ENCODE measurements at regions not wholly inside any gene's neighbourhood (a gene's known extent, or its start where the extent isn't known, plus 50 kb on each side); places are given as distances from the start of the nearest gene placed in this dataset.

- no peak overlapping the region for H3K27ac Mint-ChIP-seq (ENCODE audit: unreplicated experiment)
These were observed 95.4 kb upstream of the NUDT6 start for GRCh38 chr4:123017636-123018395.

GRCh38 chr4:123018396-123018775 lies 96.0 kb upstream of the NUDT6 start:
- DNase-seq (ENCODE audit: low read depth, low spot score): no peak
- H3K36me3 Mint-ChIP-seq (ENCODE audit: low read depth): peaks cover 18% of the 10 kb centered on the region
- no peak overlapping the region for H3K4me3 Mint-ChIP-seq
- TF ChIP-seq CTCF (conservative IDR thresholded peaks at IDR 0.05): no peak
- no peaks in the 10 kb centered on the region for H3K27me3 Mint-ChIP-seq (ENCODE audit: low read depth)
- H3K9me3 Mint-ChIP-seq: peaks cover 5% of the 10 kb centered on the region
- H3K4me1 Mint-ChIP-seq: no peaks in the 10 kb centered on the region
- H3K27ac Mint-ChIP-seq (ENCODE audit: unreplicated experiment): no peak overlapping the region

More at GRCh38 chr4:123017636-123018395, 95.4 kb upstream of the NUDT6 start:
- H3K27me3 Mint-ChIP-seq (ENCODE audit: low read depth): no peaks in the 10 kb centered on the region
- H3K36me3 Mint-ChIP-seq (ENCODE audit: low read depth): peaks cover 20% of the 10 kb centered on the region
- no peak for TF ChIP-seq CTCF (conservative IDR thresholded peaks at IDR 0.05)
- H3K9me3 Mint-ChIP-seq: peaks cover 5% of the 10 kb centered on the region
- no peak for DNase-seq (ENCODE audit: low read depth, low spot score)
- peaks cover 3% of the 10 kb centered on the region for H3K4me1 Mint-ChIP-seq
- no peak overlapping the region for H3K4me3 Mint-ChIP-seq

- H3K4me3 Mint-ChIP-seq: no peak overlapping the region
- peaks cover 5% of the 10 kb centered on the region for H3K9me3 Mint-ChIP-seq
- H3K36me3 Mint-ChIP-seq (ENCODE audit: low read depth): peaks cover 26% of the 10 kb centered on the region
- H3K27ac Mint-ChIP-seq (ENCODE audit: unreplicated experiment): no peak overlapping the region
- no peak for DNase-seq (ENCODE audit: low read depth, low spot score)
- H3K4me1 Mint-ChIP-seq: peaks cover 16% of the 10 kb centered on the region
- no peaks in the 10 kb centered on the region for H3K27me3 Mint-ChIP-seq (ENCODE audit: low read depth)
- no peak for TF ChIP-seq CTCF (conservative IDR thresholded peaks at IDR 0.05)
These were observed 97.9 kb upstream of the NUDT6 start for GRCh38 chr4:123020285-123020684.

GRCh38 chr4:123023647-123024046 lies 101.2 kb upstream of the NUDT6 start:
- no peak for DNase-seq (ENCODE audit: low read depth, low spot score)
- peaks cover 28% of the 10 kb centered on the region for H3K4me1 Mint-ChIP-seq
- peaks cover 7% of the 10 kb centered on the region for H3K9me3 Mint-ChIP-seq
- H3K36me3 Mint-ChIP-seq (ENCODE audit: low read depth): peaks cover 39% of the 10 kb centered on the region
- H3K27me3 Mint-ChIP-seq (ENCODE audit: low read depth): no peaks in the 10 kb centered on the region
- H3K4me3 Mint-ChIP-seq: no peak overlapping the region
- H3K27ac Mint-ChIP-seq (ENCODE audit: unreplicated experiment): no peak overlapping the region
- no peak for TF ChIP-seq CTCF (conservative IDR thresholded peaks at IDR 0.05)

- peaks cover 28% of the 10 kb centered on the region for H3K4me1 Mint-ChIP-seq
- H3K27me3 Mint-ChIP-seq (ENCODE audit: low read depth): no peaks in the 10 kb centered on the region
- no peak for DNase-seq (ENCODE audit: low read depth, low spot score)
- H3K4me3 Mint-ChIP-seq: peak overlapping the region; percentile 10
- peaks cover 41% of the 10 kb centered on the region for H3K36me3 Mint-ChIP-seq (ENCODE audit: low read depth)
- peaks cover 7% of the 10 kb centered on the region for H3K9me3 Mint-ChIP-seq
- no peak for TF ChIP-seq CTCF (conservative IDR thresholded peaks at IDR 0.05)
- peak overlapping the region; percentile 35 for H3K27ac Mint-ChIP-seq (ENCODE audit: unreplicated experiment)
These were observed 102.3 kb upstream of the NUDT6 start for GRCh38 chr4:123024710-123025109.
